Stimulated activated CD8-positive, alpha-beta memory T cell treated with anti-CD3 and anti-CD28 coated beads, Interleukin-15, amount 100 ng/mL, for 48 hours (primary cell): ENCODE measurements at regions not wholly inside any gene's neighbourhood (a gene's known extent, or its start where the extent isn't known, plus 50 kb on each side); places are given as distances from the start of the nearest gene placed in this dataset.
"Not testable (repeated sequence)": the region's sequence is repeated elsewhere in the genome, so short reads cannot be mapped to it uniquely, and the experiment has no call there.

ENCODE experiments used
- DNase-seq, 2 donors: peaks; one replicate each; pipeline ENCODE4 v3.0.0-alpha.2; 2020; ENCODE audit warnings: low read depth in 2 of 2

DNA sequence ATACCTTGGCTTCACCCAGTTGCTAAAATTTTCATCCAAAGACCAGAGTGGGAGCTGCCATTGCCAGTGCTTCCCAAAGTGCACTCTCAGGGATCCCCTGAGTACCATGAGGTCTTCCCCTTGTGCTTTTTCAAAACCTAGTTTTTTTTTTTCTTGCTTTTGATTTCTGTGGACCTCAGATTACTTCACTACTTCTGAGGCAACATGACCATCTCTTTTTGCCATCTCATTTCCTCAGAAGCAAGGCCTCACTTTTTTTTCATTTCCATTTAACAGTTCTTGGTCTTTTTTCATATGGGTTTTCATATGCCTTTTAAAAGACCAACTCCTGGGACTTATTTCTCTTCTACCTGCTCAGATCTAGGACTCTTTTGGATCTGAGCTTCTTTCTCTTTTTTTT lies 64.1 kb upstream of the MMS22L start:
- DNase-seq, result no peak

GRCh38 chr6:97361286-97361685 lies 78.3 kb upstream of the MMS22L start:
- no peak for DNase-seq

GRCh38 chr6:97364327-97364726 lies 81.3 kb upstream of the MMS22L start:
- DNase-seq, result no peak

- DNase-seq, result not testable (repeated sequence)
Measured at GRCh38 chr6:97382071-97382470, 99.1 kb upstream of the MMS22L start.

- DNase-seq, result no peak
Measured at GRCh38 chr6:97392735-97393134, 109.7 kb upstream of the MMS22L start.

- DNase-seq, result no peak
Measured at GRCh38 chr6:97394160-97394748, 111.2 kb upstream of the MMS22L start.

DNA sequence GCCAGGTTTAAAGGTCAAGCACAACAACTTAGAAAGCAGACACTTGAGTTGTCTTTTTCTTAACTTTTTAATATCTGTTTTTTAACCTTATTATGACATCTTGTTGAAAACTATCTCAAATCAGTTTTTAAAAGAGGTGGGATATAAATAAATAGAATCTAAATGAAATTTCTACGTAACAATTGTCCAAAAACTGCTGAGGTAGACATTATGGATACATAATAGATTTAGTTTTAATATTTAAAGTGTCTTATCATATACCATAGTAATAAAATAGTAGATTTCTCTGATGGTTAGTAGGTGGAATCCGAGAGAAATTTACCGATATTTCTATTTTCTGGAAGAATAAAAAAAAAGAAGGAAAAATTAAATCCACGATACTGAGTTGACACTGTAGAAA lies 113.9 kb upstream of the MMS22L start:
- no peak for DNase-seq

- DNase-seq, result no peak
Measured at GRCh38 chr6:97399208-97399607, 116.2 kb upstream of the MMS22L start.

GRCh38 chr6:97401533-97401932 lies 118.5 kb upstream of the MMS22L start:
- no peak for DNase-seq

- DNase-seq, result no peak
Measured at GRCh38 chr6:97405818-97406409, 122.9 kb upstream of the MMS22L start.

DNA sequence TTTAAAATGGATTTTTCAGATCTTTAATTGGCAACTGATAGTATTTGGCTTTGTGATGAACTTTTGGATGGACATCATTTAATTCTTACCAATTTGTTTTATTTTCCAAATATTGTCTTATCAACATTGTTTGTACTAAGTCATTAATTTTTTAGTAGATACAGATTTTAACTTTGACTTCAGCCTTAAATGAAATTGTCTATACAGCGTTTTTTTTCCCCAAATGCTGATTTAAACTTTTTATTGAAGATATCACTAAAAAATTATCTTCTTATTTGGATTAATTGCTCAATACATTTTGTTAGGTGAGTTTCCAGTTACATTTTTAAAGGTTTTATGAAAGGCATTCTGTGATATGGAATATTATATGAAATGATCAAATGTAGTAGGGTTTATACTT lies 123.6 kb upstream of the MMS22L start:
- no peak for DNase-seq

DNA sequence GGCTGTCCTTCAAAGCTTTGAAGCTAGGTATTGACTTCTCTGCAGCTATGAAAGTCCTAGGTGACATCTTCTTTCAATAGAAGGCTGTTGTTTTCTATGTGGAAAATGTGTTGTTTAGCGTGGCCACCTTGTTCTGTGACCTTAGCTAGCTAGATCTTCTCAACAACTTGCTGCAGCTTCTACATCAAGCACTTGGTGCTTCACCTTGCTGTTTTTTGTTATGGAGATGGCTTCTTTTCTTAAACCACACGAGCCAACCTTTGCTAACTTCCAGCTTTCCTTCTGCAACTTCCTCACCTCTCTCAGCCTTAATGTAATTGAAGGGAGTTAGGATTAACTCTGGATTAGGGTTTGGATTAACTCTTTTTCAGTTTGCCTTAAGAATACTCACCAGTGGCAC lies 128.6 kb upstream of the MMS22L start:
- DNase-seq, result no peak

GRCh38 chr6:97412511-97412910 lies 129.5 kb upstream of the MMS22L start:
- DNase-seq, result no peak

DNA sequence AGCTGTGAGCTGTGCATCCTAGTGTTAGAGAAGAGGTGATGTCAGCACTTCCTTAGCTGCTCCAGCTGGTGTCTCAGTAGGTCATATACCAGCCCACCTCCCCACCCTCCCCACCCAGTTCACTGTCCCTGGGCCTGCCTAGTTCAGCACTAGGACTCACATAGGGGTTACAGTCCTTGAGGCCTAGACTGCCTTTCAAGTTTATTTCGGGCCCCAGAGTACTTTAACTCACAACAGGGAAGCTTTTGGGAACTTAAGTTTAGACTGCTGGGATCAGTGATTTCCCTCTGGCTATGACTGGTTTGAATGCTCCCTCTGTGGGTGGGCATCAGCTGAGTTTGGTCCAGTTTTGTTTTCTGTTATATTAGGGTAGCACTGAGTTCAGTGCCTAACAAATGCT lies 139.2 kb upstream of the MMS22L start:
- no peak for DNase-seq

GRCh38 chr6:97423190-97423589 lies 140.2 kb upstream of the MMS22L start:
- DNase-seq, result no peak

DNA sequence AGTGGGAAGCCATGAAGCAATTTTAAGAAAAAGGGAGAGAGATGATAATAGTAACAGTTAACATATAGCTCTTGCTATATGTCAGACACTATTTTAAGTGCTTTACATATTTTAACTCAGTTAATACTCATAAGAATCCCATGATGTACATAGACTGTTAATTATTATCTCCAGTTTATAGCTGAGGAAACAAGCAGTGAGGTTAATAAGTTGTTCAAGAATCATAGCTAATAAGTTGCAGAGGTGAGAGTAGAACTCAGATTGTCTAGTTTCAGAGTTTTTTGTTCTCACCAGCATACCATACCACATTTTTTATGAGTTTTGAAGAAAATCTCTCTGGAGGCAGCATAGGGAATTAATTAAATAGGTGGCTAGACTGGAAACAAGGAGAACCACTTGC lies 144.6 kb upstream of the MMS22L start:
- no peak for DNase-seq

GRCh38 chr6:97437087-97437486 lies 154.1 kb upstream of the MMS22L start:
- no peak for DNase-seq

DNA sequence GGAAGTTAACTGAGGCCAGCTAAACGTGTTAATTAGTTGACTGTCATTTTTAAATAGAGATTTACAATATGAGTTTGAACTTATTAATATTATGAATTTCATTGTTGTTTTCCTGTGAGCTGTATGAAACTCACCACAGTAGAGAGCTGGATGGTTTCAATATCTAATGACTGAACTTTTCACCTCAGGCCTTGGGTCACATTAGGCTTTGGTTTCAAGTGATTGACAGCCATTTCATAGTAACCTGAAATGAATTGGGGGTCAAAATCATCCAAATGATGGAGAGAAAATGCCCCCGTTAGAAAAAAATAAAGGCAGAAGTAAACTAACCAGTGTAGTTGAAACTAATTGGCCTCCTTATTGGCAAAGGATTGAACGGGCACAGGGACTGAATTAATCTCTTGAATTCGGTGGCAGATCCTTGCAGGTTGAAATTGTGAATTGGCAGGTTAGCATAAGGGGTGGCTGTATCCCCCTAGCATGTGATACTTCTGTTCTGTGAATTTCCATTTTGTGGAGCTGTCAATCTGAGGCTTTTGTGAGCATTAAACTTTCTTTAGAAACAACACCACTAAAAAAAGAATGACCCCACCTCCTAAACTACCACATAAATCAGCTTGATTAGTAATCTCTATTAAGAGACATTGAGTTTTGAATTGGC lies 155.1 kb upstream of the MMS22L start:
- no peak for DNase-seq

DNA sequence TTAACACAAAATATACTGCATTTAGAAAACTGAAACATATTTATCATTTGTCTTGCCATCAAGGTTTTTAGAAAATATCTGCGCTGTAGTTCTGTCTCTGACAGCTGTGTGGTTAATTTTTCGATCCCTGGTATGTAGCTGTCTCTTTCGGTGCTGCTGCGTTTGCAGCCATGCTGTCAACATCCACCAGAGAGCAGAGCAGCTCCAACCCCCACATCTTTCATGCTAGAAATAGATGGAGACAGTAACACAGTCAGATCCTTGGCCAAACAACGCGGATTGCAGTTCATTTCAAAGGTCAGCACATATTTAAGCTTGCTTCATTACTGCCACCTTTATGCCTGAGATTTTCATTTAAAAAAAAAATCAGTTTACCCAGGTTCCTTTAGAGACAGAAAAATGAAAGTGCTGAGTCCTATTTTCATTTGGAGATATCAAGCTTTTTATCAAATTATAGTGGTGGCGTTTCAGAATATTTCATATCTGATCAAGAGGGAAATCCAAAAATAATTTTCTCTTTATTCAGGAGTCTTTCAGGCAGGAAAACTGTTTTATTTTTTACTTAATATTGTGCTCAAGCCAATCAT lies 157.7 kb upstream of the MMS22L start:
- no peak for DNase-seq

DNA sequence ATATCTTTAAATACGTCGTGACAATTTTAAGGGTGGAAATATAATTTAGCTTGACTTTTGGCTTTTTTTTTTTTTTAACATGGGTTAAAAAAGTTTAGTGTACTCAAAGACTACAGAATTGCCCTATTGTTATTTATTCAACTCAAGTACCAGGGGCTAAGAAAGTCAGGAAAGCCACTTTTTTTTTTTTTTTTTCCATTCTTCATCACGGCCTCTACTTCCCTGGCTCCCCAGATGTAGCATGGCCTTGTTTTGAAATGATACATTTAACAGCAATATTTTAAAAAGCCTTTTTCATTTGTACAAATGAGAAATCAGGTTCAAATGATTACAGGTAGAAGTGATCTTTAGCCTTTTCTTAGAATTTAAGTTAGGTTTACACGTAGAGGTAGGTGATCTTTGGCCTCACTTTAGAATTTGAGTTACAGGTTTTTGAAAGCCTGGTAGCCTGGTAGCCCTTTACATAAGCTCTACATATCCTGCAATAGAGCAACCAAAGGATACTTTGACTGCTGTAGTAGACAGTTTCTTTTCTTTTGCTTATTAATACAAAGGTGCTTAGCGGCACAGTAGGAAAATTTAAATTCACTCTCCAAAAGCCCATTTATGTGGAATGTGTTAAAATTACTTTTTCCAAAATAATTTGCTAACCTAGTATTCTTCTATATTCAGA lies 160.5 kb upstream of the MMS22L start:
- no peak for DNase-seq

DNA sequence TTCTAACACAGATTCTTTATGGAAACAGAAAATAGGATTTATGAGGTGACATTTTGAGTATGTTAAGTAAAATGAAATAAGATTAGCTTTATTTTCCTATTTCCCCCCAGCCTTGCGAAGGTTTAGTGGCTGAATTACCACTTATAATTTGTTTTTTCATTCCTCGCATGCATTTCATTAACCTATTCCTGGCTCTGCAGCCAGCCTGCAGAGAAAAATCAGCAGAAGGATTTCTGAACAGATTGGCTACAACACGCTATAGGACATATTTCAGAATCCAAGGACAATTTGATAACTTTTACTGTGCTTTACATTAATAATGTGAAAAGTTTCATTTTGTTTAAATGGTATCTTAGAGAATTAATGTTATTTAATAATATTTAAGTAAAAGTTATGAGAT lies 162.4 kb upstream of the MMS22L start:
- DNase-seq, result no peak

DNA sequence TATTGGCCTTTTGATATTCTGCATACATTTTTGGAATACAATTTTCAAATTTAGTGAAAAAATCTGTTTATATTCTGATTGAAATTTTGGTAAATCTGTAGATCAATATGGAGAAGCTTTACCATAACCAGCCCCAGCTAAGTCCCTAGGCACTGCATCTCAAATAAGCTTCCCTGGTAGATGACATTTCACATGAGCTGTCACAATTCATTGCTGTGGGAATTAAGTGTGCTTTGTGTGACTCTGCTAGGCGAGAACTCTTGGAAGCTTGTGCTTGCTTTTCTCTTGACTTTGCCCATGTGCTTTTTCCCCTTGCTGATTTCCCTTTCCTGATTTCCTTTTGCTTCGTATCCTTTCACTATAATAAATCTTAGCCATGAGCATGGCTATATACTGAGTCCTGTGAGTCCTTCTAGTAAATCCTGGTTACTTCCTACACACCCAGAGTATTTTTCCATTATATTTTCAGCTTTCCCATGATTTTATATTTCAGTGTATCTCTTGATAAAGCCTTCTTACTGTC lies 166.5 kb upstream of the MMS22L start:
- no peak for DNase-seq
